ENCODE measurements at regions not wholly inside any gene's neighbourhood (a gene's known extent, or its start where the extent isn't known, plus 50 kb on each side); places are given as distances from the start of the nearest gene placed in this dataset.
"Not testable (repeated sequence)": the region's sequence is repeated elsewhere in the genome, so short reads cannot be mapped to it uniquely, and the experiment has no call there.

GRCh38 chr5:33072296-33072695 is 361.2 kb downstream of the NPR3 start:
- no peak for DNase-seq

DNA sequence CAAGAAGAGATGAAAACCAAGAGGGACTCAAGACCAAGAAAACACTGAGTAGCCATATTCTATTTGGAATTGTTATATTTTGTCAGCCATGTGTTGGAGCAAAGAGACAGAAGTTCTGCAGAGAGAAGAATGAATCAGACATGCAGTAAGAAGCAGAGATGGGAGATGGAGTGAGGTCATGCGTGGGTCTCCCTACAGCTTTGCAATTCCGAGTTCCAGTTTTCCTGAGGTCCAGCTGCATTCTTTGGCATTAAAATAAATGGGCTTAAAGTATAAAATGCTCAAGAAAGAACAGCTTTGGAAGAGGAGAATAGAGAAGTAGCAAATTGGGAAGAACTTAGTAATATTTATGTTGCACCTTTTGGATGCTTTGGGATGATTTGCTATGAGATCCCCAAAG is 361.6 kb downstream of the NPR3 start:
- DNase-seq = no peak

DNA sequence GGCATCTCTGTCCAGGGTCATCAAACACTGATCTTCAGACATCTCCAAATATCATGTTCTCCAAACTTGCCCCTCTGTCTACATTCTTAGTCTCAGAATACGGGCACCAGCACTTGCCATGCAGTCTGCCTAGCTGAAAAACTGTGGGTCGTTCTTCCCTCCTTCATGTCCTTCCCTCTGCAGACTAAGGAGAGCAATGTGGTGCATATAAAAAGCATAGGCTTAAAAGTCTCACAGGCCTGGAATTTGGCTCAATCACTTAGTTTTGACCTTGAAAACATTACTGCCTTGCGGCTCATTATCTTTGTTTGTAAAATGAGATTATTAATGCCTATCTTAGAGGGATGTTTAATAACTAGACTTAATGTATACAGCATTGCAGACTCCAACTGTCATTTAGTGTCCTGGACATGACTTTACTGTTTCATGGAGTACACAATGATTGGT is 362.8 kb downstream of the NPR3 start:
- no peak for DNase-seq

DNA sequence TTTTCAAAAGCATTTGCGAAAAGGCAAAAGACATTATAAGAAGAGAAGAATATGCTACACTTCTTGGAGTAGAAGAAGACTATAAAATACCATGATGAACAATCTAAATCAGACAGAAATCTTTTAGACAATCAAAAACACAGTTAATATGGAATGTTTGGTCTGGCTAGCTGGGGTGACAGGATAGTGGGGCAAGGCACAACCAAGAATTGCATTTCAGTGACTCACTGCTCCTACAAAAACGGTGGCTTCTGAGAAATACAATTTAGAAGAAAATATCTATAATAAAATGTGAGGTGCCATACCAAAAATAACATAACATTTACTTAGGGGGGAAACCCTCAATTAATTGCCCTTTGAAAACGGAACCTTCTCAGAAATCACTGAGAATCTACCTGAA is 363.4 kb downstream of the NPR3 start:
- DNase-seq = no peak

- no peak for DNase-seq
These were observed 364.6 kb downstream of the NPR3 start for GRCh38 chr5:33075731-33076130.

- DNase-seq = peak; percentile 46
These were observed 361.2 kb upstream of the TARS1 start for GRCh38 chr5:33079548-33079947.

DNA sequence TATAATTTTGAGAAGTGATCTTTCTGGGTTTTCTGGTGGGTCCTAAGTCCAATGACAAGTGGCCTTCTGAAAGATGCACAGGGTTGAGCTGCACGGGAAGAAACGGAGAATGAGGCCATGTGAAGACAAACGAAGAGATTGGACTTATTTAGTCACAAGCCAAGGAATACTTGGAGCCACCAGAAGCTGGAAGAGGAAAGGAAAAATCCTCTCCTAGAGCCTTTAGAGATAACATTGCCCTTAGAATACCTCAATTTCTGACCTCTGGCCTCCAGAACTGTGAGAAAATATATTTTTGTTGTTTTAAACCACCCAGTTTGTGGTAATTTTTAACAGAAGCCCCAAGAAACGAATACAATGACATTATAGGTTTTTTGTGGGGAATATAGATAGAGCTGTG is 360.5 kb upstream of the TARS1 start:
- DNase-seq = no peak

- DNase-seq = no peak
These were observed 352.6 kb upstream of the TARS1 start for GRCh38 chr5:33088176-33088575.

DNA sequence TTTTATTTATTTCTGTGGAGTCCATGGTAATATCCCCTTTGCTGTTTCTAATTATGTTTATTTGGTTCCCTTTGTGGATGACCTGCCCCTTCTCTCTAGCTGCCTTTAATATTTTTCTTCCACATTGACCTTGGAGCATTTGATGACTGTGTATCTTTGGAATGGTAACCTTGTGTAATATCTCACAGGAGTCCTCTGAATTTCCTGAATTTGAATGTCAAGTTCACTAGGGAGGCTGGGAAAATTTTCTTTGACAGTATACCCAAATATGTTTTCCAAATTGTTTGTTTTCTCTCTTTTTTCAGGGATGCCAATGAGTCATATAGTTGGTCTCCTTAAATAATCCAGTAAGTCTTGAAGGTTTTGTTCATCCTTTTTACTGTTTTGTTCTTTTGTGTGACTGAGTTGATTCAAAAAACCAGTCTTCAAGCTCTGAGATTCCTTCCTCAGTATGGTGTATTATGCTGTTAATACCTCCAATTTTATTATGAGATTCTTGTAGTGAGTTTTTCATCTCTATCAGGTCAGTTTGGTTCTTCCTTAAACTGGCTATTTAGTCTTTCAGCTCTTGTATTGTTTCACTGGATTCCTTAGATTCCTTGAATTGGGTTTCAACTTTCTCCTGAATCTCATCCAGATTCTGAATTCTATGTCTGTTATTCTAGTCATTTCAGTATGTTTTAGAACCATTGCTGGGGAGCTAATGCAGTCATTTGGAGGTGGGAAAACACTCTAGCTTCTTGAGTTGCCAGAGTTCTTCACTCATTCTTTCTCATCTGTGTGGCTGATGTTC is 349.0 kb upstream of the TARS1 start:
- DNase-seq = no peak

GRCh38 chr5:33092719-33093118 is 348.0 kb upstream of the TARS1 start:
- no peak for DNase-seq

- no peak for DNase-seq
These were observed 338.2 kb upstream of the TARS1 start for GRCh38 chr5:33102551-33102950.

DNA sequence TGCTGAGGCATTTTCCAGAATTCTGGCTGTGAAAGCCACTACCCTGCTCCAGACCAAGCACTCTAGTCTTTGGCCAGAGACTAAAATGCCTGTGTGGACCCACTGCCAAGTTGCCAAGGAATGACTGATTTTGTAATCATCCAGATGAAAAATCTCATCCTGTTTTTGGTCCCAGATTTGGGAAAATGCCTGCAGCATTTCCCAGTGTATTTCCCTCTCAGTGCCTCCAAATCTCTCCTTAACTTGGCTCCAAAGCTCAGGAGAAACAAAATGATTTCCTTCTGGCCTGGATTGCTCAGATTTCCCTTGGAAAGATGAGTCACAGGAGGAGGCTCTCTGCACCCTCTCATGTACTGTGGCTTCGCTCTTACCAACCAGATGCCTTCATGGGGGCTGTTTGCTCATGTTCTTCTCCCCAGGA is 335.2 kb upstream of the TARS1 start:
- DNase-seq = no peak

GRCh38 chr5:33110496-33110895 is 330.3 kb upstream of the TARS1 start:
- DNase-seq = not testable (repeated sequence)

DNA sequence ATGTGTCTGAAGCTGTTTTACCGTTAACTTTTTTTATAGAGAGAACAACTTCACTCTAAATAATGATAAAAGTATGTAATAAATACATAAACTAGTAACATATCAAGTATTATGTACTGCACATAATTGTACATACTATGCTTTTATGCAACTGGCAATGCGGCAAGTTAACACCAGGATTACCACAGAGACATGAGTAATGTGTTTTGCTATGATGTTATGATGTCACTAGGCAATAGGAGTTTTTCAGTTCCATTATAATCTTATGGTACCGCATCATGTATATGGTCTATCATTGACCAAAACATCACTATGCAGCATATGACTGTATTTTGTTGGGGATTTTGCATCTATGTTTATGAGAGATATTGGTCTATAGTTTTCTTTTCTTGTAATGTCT is 326.4 kb upstream of the TARS1 start:
- DNase-seq = no peak

DNA sequence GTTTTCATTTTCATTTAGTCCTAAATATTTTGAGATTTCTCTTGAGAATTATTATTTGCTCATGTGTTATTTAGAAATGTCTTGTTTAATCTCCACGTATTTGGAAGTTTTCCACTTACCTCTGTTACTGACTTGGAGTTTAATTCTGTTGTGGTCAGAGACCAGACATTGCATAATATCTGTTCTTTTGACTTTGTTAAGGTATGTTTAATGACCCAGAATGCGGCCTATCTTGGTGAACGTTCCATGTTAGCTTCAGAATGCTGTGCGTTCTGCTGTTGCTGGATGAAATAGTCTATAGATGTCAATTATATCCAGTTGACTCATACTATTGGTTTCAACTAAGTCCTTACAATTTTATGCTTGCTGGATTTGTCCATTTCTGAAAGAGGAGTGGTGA is 325.3 kb upstream of the TARS1 start:
- no peak for DNase-seq

DNA sequence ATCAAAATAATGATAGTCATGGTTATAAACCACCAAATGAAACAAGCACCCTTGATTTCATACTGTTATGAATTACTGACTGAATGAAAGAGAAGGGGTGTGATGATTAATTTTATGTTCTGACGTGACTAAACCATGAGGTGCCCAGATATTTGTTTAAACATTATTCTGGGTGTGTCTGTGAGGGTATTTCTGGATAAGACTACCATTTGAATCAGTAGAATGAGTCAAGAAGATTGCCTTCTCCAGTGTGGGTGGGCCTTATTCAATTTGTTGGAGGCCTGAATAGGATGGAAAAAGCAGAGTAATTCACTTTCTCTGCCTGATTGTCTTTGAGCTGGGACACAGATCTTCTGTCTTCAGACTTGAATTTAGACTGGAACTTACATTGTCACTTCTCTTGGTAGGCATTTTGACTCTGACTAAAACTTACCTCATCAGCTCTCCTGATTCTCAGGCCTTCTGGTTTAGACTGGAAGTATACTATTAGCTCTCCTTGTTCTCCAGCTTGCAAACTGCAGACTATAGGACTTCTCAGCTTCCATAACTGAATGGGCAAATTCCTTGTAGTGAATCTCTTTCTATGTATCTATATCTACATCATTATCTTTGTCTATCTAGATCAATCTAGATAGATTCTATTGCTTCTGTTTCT is 321.9 kb upstream of the TARS1 start:
- no peak for DNase-seq

GRCh38 chr5:33120671-33121070 is 320.1 kb upstream of the TARS1 start:
- no peak for DNase-seq

- DNase-seq = no peak
These were observed 311.5 kb upstream of the TARS1 start for GRCh38 chr5:33129309-33129708.

GRCh38 chr5:33136785-33137184 is 304.0 kb upstream of the TARS1 start:
- DNase-seq = no peak

DNA sequence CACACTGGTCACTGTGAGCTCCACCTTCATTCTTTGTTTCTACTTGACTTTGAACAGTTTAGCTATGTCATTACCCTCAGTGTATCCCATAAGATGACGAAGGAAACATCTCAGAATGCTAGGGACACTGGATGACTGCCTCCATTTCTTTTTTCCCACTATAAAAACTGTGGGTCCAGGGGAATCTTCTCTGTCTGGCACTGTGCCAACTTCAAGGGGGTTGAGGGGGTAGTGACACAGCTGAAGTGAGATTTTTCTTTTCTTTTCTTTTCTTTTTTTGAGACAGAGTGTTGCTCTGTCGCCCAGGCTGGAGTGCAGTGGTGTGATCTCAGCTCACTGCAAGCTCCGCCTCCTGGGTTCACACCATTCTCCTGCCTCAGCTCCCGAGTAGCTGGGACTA is 302.6 kb upstream of the TARS1 start:
- not testable (repeated sequence) for DNase-seq

DNA sequence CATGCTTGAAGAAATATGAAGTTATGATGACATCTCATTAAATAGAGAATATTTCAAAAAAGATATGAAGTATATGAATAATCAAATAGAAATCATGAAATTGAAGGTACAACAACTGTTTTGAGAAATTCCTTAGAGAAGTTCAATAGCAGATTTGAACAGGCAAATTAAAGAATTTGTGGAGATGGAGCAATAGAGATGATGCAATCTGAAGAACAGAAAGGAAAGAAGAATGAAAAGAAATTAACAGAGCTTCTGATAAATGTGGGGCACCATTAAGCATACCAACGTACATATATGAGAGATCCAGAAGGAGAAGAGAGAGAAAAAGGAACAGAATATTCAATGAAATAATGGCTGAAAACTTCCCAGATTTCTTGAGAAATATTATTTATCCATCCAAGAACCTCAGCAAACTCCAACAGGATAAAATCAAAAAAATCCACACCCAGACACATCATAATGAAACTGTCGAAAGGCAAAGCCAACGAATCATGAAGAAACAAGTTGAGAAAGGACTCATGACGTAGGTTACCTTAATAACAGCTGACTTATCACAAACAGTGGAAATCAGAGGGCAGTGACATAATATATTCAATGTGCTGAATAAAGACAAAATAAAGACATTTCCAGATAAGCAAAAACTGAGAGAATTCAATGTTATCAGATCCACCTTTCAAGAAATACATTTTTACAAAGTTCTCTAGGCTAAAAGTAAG is 297.2 kb upstream of the TARS1 start:
- DNase-seq = no peak

GRCh38 chr5:33146881-33147280 is 293.9 kb upstream of the TARS1 start:
- DNase-seq = no peak

GRCh38 chr5:33148076-33148513 is 292.7 kb upstream of the TARS1 start:
- peak; percentile 13 for DNase-seq

Measured in left kidney (tissue), 1 donor.